ENCODE measurements at regions not wholly inside any gene's neighbourhood (a gene's known extent, or its start where the extent isn't known, plus 50 kb on each side); places are given as distances from the start of the nearest gene placed in this dataset.

- DNase-seq (ENCODE audit: low read depth) = no peak
- TF ChIP-seq, protein P1, sequence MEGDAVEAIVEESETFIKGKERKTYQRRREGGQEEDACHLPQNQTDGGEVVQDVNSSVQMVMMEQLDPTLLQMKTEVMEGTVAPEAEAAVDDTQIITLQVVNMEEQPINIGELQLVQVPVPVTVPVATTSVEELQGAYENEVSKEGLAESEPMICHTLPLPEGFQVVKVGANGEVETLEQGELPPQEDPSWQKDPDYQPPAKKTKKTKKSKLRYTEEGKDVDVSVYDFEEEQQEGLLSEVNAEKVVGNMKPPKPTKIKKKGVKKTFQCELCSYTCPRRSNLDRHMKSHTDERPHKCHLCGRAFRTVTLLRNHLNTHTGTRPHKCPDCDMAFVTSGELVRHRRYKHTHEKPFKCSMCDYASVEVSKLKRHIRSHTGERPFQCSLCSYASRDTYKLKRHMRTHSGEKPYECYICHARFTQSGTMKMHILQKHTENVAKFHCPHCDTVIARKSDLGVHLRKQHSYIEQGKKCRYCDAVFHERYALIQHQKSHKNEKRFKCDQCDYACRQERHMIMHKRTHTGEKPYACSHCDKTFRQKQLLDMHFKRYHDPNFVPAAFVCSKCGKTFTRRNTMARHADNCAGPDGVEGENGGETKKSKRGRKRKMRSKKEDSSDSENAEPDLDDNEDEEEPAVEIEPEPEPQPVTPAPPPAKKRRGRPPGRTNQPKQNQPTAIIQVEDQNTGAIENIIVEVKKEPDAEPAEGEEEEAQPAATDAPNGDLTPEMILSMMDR (IDR thresholded peaks at IDR 0.05; ENCODE audit: control insufficient read depth, insufficient read depth, low read depth, low read length, missing control alignments) = no peak
- no peak overlapping the region for H3K4me3 ChIP-seq (ENCODE audit: control insufficient read depth, low read depth, low read length)
Measured at GRCh38 chr2:65482971-65483370, 50.6 kb upstream of the SPRED2 start.
